Activated T-helper 17 cell treated with anti-CD3 and anti-CD28 coated beads, Interleukin-2, amount 50 U/mL, for 72 hours (primary cell): ENCODE measurements at regions not wholly inside any gene's neighbourhood (a gene's known extent, or its start where the extent isn't known, plus 50 kb on each side); places are given as distances from the start of the nearest gene placed in this dataset.
"Not testable (repeated sequence)": the region's sequence is repeated elsewhere in the genome, so short reads cannot be mapped to it uniquely, and the experiment has no call there.

ENCODE experiments used
- ATAC-seq: fragments of 150-1000 bp; cut with Tn5 transposase; replicated peaks from 2 replicates; pipeline ENCODE4 v1.10.0; 2021; ENCODE audit warnings: mild to moderate bottlenecking, moderate library complexity
- H3K27ac Mint-ChIP-seq: one replicate; pipeline ENCODE4 v1.8.0; 2022; ENCODE audit warnings: mixed read lengths
- H3K27me3 Mint-ChIP-seq: one replicate; pipeline ENCODE4 v1.8.0; 2022; ENCODE audit warnings: mixed read lengths
- H3K36me3 Mint-ChIP-seq: one replicate; pipeline ENCODE4 v1.8.0; 2022; ENCODE audit warnings: low read depth, mild to moderate bottlenecking, mixed read lengths
- H3K4me1 Mint-ChIP-seq: one replicate; pipeline ENCODE4 v1.8.0; 2022; ENCODE audit warnings: mixed read lengths
- H3K4me3 Mint-ChIP-seq: one replicate; pipeline ENCODE4 v1.8.0; 2022; ENCODE audit warnings: mild to moderate bottlenecking, mixed read lengths
- H3K9me3 Mint-ChIP-seq: one replicate; pipeline ENCODE4 v1.8.0; 2022; ENCODE audit warnings: mixed read lengths

GRCh38 chr17:83206819-83207588 is 127.6 kb downstream of the METRNL start:
- H3K4me1 Mint-ChIP-seq, H3K4me3 Mint-ChIP-seq, H3K27me3 Mint-ChIP-seq, H3K9me3 Mint-ChIP-seq, H3K27ac Mint-ChIP-seq, H3K36me3 Mint-ChIP-seq, ATAC-seq: not testable (repeated sequence)

- H3K4me3 Mint-ChIP-seq, H3K9me3 Mint-ChIP-seq, H3K27ac Mint-ChIP-seq, H3K4me1 Mint-ChIP-seq, H3K36me3 Mint-ChIP-seq, H3K27me3 Mint-ChIP-seq: not testable (repeated sequence)
- ATAC-seq, result peak; percentile 55
These were observed 167.6 kb downstream of the METRNL start for GRCh38 chr17:83247001-83247400.
